ENCODE measurements at regions not wholly inside any gene's neighbourhood (a gene's known extent, or its start where the extent isn't known, plus 50 kb on each side); places are given as distances from the start of the nearest gene placed in this dataset.

GRCh38 chr10:110364531-110364937, 59.8 kb upstream of the SMNDC1 start:
- no peak for TF ChIP-seq CTCF (IDR thresholded peaks at IDR 0.05)
- TF ChIP-seq EZH2 (IDR thresholded peaks at IDR 0.05), result no peak
